GM12891 (cell line): ENCODE measurements at regions not wholly inside any gene's neighbourhood (a gene's known extent, or its start where the extent isn't known, plus 50 kb on each side); places are given as distances from the start of the nearest gene placed in this dataset.
"Not testable (repeated sequence)": the region's sequence is repeated elsewhere in the genome, so short reads cannot be mapped to it uniquely, and the experiment has no call there.

Source experiments
- PAX5 ChIP-seq: IDR thresholded peaks from 2 replicates; pipeline ENCODE4 v1.6.1; 2011; ENCODE audit warnings: low read length, moderate library complexity, mild to moderate bottlenecking; ENCODE audit not compliant: insufficient read depth, severe bottlenecking
- POLR2A ChIP-seq: IDR thresholded peaks from 2 replicates; pipeline ENCODE4 v1.6.1; 2011; ENCODE audit warnings: low read depth, low read length, control low read depth
- POLR2AphosphoS5 ChIP-seq: IDR thresholded peaks from 2 replicates; pipeline ENCODE4 v1.6.1; 2011; ENCODE audit warnings: low read depth, low read length, control low read depth

GRCh38 chr2:91851689-91852420 is 3019.4 kb upstream of the TEKT4 start:
- TF ChIP-seq POLR2A, POLR2AphosphoS5, PAX5: not testable (repeated sequence)
